Nephron progenitor cell (in vitro differentiated cells): ENCODE measurements at regions not wholly inside any gene's neighbourhood (a gene's known extent, or its start where the extent isn't known, plus 50 kb on each side); places are given as distances from the start of the nearest gene placed in this dataset.

Source experiments
- DNase-seq: peaks from one replicate; pipeline ENCODE4 v3.0.0; 2021
- H3K27ac Mint-ChIP-seq: 2 replicates; pipeline ENCODE4 v1.8.0; 2021; ENCODE audit warnings: mild to moderate bottlenecking, moderate library complexity, mixed read lengths
- H3K27me3 Mint-ChIP-seq: 2 replicates; pipeline ENCODE4 v1.8.0; 2021; ENCODE audit warnings: mild to moderate bottlenecking, low read depth, mixed read lengths; ENCODE audit not compliant: poor library complexity
- H3K36me3 Mint-ChIP-seq: 2 replicates; pipeline ENCODE4 v1.8.0; 2021; ENCODE audit warnings: low read depth, mixed read lengths
- H3K4me1 Mint-ChIP-seq: 2 replicates; pipeline ENCODE4 v1.8.0; 2021; ENCODE audit warnings: mixed read lengths
- H3K4me3 Mint-ChIP-seq: 2 replicates; pipeline ENCODE4 v1.8.0; 2021; ENCODE audit warnings: mild to moderate bottlenecking, moderate library complexity, mixed read lengths
- H3K9me3 Mint-ChIP-seq: 2 replicates; pipeline ENCODE4 v1.8.0; 2021; ENCODE audit warnings: mild to moderate bottlenecking, moderate library complexity, mixed read lengths
- TF ChIP-seq, protein P1 (sequence below): fragments of 200-600 bp; sonication (generic); IDR thresholded peaks from 2 replicates; pipeline ENCODE4 v1.5.0; 2021; ENCODE audit warnings: antibody characterized with exemption

DNA sequence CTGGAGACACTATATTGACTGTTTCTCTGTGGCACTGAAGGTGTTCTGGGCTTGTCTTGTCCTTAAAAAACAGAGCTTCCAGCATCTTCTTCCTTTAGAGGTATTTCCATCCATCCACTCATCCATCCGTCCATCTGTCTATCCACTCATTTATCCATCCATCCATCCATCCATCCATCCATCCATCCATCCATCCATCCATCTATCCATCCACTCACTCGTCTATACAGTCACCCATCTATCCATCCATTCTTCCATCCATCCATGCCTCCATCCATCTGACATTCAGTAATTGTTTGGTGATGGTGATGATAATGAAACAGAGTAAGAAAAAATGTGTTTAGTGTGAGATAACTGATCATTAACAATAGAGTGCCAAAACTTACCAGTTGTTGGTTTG lies 334.8 kb downstream of the NSG2 start:
- Mint-ChIP-seq H3K27ac (no peak overlapping the region), H3K4me3 (no peak overlapping the region), H3K9me3 (peaks cover 17% of the 10 kb centered on the region), H3K4me1 (peaks cover 21% of the 10 kb centered on the region), H3K27me3 (peaks cover 4% of the 10 kb centered on the region), H3K36me3 (no peaks in the 10 kb centered on the region)
- no peak for DNase-seq
- TF ChIP-seq, protein P1, sequence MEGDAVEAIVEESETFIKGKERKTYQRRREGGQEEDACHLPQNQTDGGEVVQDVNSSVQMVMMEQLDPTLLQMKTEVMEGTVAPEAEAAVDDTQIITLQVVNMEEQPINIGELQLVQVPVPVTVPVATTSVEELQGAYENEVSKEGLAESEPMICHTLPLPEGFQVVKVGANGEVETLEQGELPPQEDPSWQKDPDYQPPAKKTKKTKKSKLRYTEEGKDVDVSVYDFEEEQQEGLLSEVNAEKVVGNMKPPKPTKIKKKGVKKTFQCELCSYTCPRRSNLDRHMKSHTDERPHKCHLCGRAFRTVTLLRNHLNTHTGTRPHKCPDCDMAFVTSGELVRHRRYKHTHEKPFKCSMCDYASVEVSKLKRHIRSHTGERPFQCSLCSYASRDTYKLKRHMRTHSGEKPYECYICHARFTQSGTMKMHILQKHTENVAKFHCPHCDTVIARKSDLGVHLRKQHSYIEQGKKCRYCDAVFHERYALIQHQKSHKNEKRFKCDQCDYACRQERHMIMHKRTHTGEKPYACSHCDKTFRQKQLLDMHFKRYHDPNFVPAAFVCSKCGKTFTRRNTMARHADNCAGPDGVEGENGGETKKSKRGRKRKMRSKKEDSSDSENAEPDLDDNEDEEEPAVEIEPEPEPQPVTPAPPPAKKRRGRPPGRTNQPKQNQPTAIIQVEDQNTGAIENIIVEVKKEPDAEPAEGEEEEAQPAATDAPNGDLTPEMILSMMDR: no peak

DNA sequence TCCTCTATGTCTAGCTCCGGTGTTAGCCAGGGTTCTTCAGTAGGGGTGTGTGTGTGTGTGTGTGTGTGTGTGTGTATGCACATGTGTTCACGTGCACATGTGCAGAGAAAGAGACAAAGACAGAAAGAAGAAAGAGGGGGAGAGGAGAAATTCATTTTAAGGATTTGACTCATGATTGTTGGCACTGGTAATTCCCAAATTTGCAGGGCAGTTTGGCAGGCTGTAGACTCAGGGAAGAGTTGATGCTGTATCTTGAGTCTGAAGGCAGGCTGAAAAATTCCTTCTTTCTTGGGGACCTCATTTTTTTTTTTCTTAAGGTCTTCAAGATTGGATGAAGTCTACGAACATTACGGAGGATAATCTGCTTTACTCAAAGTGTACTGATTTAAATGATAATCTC lies 335.7 kb downstream of the NSG2 start:
- no peak overlapping the region for H3K4me3 Mint-ChIP-seq

DNA sequence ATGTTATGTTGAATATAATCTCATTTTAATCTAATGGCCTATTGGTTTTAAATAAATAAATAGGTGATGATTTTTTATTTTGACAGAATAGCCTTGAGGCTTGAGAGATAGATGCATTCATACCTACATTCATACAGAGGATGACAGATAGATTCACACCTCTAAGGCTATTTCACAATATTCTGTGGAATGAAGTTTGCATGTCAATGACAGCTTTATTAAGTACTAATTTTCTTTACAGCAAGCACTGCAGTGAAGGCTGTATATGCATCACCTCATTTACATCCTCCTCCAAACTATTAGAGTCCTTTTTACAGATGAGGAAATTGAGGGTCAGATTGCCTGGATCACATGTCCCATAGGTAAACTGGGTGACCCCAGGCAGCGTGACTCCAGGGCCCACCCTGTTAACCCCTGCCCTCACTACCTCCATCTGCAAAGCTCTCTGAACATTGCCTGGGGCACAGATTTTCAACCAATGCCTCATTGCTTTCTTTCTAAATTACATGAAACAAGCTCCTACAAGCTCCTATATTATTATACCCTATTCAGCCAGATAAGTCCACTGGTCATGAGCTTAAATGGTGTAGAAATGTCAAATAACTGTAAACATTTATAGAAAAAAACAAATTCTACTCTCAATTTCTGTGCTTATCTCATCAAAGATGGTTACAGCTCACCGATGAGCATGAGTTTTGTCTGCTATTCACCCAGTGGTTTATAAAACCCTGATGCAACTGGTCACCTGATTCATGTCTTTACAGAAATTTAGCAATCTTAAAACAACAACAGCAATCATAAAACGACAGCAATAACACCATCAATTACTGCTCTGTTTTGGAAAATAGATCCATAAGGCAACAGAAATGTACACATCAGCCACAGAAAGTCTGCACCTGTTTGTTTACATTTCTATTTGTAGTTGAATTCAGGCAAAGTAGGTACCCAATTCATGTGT lies 338.0 kb downstream of the NSG2 start:
- H3K9me3 Mint-ChIP-seq: peaks cover 12% of the 10 kb centered on the region
- H3K27me3 Mint-ChIP-seq: peaks cover 6% of the 10 kb centered on the region
- TF ChIP-seq, protein P1: no peak
- no peak for DNase-seq
- no peak overlapping the region for H3K4me3 Mint-ChIP-seq
- peaks cover 30% of the 10 kb centered on the region for H3K4me1 Mint-ChIP-seq
- H3K27ac Mint-ChIP-seq: peak overlapping the region; percentile 53
- no peaks in the 10 kb centered on the region for H3K36me3 Mint-ChIP-seq

More for the DNA sequence above, 335.7 kb downstream of the NSG2 start:
- H3K36me3 Mint-ChIP-seq: no peaks in the 10 kb centered on the region
- H3K27ac Mint-ChIP-seq: peak overlapping the region; percentile 2
- H3K9me3 Mint-ChIP-seq: peaks cover 17% of the 10 kb centered on the region
- no peak for DNase-seq
- H3K4me1 Mint-ChIP-seq: peaks cover 23% of the 10 kb centered on the region
- peaks cover 4% of the 10 kb centered on the region for H3K27me3 Mint-ChIP-seq
- TF ChIP-seq, protein P1: no peak

DNA sequence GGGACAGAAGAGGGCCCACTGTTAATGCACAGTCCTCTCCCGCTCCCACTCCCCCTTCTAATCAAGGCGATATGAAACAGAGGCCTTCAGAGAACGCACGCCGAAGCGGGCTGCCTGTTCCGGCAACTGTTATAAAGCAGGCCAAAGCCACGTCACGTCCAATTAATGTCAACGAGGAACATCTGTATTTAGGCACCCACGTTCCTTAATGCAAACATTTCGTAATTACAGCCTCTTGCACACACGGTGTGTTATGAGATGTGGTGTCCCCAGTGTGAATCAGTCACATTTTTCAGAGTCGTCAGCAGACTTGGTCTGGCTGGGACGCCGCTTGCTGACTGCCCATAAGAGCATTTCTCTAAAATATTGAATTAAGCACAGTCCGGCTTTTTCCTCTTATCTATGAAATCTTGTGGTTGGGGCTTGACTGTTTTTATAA lies 339.0 kb downstream of the NSG2 start:
- H3K27ac Mint-ChIP-seq: no peak overlapping the region
- DNase-seq: no peak
- H3K36me3 Mint-ChIP-seq: no peaks in the 10 kb centered on the region
- H3K9me3 Mint-ChIP-seq: peaks cover 7% of the 10 kb centered on the region
- TF ChIP-seq, protein P1: no peak
- no peak overlapping the region for H3K4me3 Mint-ChIP-seq
- peaks cover 32% of the 10 kb centered on the region for H3K4me1 Mint-ChIP-seq
- H3K27me3 Mint-ChIP-seq: peaks cover 8% of the 10 kb centered on the region

DNA sequence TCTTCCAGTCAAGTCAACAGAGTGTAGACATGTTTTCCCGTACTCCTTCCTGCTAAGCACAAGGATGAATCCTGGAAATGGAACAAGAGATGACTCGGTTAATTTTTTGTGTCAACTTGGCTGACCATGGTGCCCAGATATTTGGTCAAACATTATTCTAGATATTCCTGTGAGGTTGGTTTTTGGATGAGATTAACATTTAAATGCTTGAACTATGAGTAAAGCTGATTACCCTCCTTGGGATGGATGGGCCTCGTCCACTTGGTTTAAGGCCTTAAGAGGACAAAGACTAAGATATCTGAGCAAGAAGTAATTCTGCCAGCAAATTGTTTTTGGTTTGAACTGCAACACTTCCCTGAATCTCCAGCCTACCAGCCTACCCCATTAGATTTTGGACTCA lies 338.1 kb upstream of the MSX2 start:
- H3K36me3 Mint-ChIP-seq: no peaks in the 10 kb centered on the region
- H3K9me3 Mint-ChIP-seq: peaks cover 3% of the 10 kb centered on the region
- DNase-seq: no peak
- H3K4me3 Mint-ChIP-seq: no peak overlapping the region
- H3K4me1 Mint-ChIP-seq: peaks cover 36% of the 10 kb centered on the region
- no peak overlapping the region for H3K27ac Mint-ChIP-seq
- H3K27me3 Mint-ChIP-seq: peaks cover 11% of the 10 kb centered on the region
- TF ChIP-seq, protein P1: no peak
